LNCaP clone FGC (cell line): ENCODE measurements at regions not wholly inside any gene's neighbourhood (a gene's known extent, or its start where the extent isn't known, plus 50 kb on each side); places are given as distances from the start of the nearest gene placed in this dataset.
"Not testable (repeated sequence)": the region's sequence is repeated elsewhere in the genome, so short reads cannot be mapped to it uniquely, and the experiment has no call there.

ENCODE experiments used
- DNase-seq: peaks from one replicate; pipeline ENCODE4 v3.0.0-alpha.2; 2011; ENCODE audit warnings: low read depth
- H3K4me3 ChIP-seq: 2 replicates; pipeline ENCODE4 v1.5.1; 2011; ENCODE audit warnings: mild to moderate bottlenecking, low read depth, low read length, control low read depth
- CTCF ChIP-seq: IDR thresholded peaks from 2 replicates; pipeline ENCODE4 v1.5.1; 2012; ENCODE audit warnings: mild to moderate bottlenecking; ENCODE audit not compliant: control insufficient read depth, insufficient read depth; ENCODE audit errors: extremely low read depth

DNA sequence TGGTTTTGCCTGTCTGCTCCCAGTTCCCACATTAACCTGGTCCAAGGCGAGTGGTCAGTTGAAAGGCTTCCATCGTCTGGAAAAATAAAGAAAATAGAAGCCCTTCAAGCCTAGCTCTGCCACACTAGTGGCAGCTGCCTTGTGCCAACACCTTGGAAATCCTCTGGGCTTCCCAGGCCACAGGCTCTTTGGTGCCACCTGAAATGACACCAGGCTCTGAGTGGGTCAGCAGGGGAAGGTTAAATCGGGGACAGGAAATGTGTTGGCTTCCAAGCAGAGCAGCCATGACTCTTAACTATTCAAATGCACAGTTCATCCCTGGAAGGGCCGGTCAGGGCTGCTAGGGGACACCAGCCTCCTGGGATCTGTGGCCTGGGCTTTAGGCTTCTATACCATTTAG, 558.7 kb downstream of the MATN1 start:
- no peak for TF ChIP-seq CTCF
- H3K4me3 ChIP-seq = no peak overlapping the region
- no peak for DNase-seq

- no peak for DNase-seq
- no peak overlapping the region for H3K4me3 ChIP-seq
- TF ChIP-seq CTCF = no peak
Measured at GRCh38 chr1:30162565-30162964, 560.8 kb downstream of the MATN1 start.

- DNase-seq = no peak
- H3K4me3 ChIP-seq = no peak overlapping the region
- no peak for TF ChIP-seq CTCF
Measured at GRCh38 chr1:30161953-30162352, 561.4 kb downstream of the MATN1 start.

DNA sequence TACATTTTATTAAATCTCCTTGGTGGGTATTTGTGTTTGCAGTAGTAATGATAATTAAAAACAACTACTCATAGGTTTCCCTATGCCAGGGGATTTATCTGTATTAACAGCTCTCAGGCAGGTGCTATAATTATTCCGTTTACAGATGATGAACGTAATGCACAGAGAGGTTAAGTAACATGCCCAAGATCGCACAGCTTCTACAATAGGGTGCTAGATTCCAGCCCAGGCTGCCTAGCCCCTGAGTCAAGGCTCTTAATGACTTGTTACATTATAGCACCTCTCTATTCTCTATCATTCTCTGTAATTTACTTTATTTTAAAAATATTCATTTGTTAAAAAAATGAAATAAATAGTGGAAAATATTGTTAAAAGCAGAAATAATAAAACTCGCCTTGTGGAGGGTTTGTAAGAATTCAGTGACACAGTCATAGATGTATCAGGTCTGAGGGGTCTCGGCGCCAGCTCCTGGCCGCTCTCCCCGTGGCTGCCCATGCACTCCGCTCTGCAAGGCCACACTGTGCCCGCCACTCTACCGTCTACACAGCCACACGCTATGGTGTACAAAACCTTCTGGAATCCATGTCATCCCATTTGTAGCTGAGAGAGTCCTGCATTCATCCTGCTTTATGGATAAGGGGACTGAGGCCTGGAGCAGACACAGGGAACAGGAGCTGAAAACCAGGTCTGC, 562.2 kb downstream of the MATN1 start:
- TF ChIP-seq CTCF = no peak
- no peak for DNase-seq
- no peak overlapping the region for H3K4me3 ChIP-seq

- H3K4me3 ChIP-seq = no peak overlapping the region
- no peak for TF ChIP-seq CTCF
- DNase-seq = no peak
Measured at GRCh38 chr1:30159015-30159414, 564.4 kb downstream of the MATN1 start.

GRCh38 chr1:30155698-30156097, 567.7 kb downstream of the MATN1 start:
- DNase-seq, H3K4me3 ChIP-seq: not testable (repeated sequence)

- not testable (repeated sequence) for H3K4me3 ChIP-seq, DNase-seq
Measured at GRCh38 chr1:30155253-30155652, 568.1 kb downstream of the MATN1 start.

GRCh38 chr1:30153743-30154449, 569.5 kb downstream of the MATN1 start:
- no peak overlapping the region for H3K4me3 ChIP-seq
- no peak for DNase-seq
- no peak for TF ChIP-seq CTCF
